ENCODE measurements at regions not wholly inside any gene's neighbourhood (a gene's known extent, or its start where the extent isn't known, plus 50 kb on each side); places are given as distances from the start of the nearest gene placed in this dataset.

DNA sequence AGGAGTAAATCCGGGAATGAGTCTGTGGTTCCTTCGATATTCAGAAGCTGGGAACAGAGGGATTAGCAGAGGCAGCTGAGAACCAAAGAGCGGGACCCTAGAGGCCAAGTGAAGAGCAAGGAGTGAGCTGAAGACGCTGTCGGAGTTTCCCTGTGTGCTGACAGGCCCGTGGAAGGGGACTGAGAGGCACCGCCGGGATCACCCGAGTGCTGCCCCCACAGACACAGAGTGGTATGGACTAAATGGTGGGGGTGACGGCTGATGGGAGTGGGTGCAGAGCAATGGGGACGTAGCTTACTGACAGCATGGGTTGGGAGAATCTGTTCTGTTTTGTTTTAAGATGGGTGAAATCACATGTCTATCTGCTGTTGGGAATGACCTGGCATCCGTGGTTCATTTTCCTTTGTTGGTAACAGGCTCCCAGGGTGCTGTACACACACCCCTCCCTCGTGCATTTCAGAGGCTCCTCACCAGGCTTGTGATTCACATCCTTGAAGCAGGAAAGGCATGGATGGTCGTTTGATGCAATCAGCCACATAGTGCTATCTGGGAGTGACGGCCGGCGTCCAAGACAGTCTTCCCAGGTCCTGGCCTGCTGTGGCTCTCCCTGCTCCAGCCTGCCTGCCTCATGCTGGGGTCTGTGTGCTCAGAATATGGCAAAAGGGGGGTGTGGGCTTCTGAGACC is 97.4 kb downstream of the THBS2 start:
- TF ChIP-seq JUN (IDR thresholded peaks at IDR 0.05) (no peak), POLR2A (IDR thresholded peaks at IDR 0.05; ENCODE audit: low read length) (no peak), EP300 (IDR thresholded peaks at IDR 0.05) (no peak)
- TF ChIP-seq, protein P1, sequence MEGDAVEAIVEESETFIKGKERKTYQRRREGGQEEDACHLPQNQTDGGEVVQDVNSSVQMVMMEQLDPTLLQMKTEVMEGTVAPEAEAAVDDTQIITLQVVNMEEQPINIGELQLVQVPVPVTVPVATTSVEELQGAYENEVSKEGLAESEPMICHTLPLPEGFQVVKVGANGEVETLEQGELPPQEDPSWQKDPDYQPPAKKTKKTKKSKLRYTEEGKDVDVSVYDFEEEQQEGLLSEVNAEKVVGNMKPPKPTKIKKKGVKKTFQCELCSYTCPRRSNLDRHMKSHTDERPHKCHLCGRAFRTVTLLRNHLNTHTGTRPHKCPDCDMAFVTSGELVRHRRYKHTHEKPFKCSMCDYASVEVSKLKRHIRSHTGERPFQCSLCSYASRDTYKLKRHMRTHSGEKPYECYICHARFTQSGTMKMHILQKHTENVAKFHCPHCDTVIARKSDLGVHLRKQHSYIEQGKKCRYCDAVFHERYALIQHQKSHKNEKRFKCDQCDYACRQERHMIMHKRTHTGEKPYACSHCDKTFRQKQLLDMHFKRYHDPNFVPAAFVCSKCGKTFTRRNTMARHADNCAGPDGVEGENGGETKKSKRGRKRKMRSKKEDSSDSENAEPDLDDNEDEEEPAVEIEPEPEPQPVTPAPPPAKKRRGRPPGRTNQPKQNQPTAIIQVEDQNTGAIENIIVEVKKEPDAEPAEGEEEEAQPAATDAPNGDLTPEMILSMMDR (IDR thresholded peaks at IDR 0.05), result no peak

Data from A549 (cell line).